ENCODE measurements at regions not wholly inside any gene's neighbourhood (a gene's known extent, or its start where the extent isn't known, plus 50 kb on each side); places are given as distances from the start of the nearest gene placed in this dataset.

- no peak overlapping the region for H3K27ac ChIP-seq (ENCODE audit: insufficient read depth, low read length, poor library complexity, severe bottlenecking)
- H3K27ac Mint-ChIP-seq, result no peak overlapping the region
- no peaks in the 10 kb centered on the region for H3K27me3 ChIP-seq (ENCODE audit: control insufficient read depth, insufficient read depth, low read length)
- peaks cover 0 to 8% (median 4%) of the 10 kb centered on the region in 7 donors for H3K9me3 Mint-ChIP-seq
- no peak for ATAC-seq (ENCODE audit: low read depth in 2 of 2)
- peaks cover 6 to 22% (median 12%) of the 10 kb centered on the region in 4 donors for H3K4me1 Mint-ChIP-seq
- H3K4me3 Mint-ChIP-seq, result no peak overlapping the region
- no peaks in the 10 kb centered on the region for H3K36me3 ChIP-seq (ENCODE audit: control insufficient read depth, insufficient read depth, low read length)
- no peak overlapping the region for H3K4me3 ChIP-seq (ENCODE audit: low read depth, low read length)
- peaks cover 0 to 8% of the 10 kb centered on the region in 2 experiments for H3K9me3 ChIP-seq (ENCODE audit: control insufficient read depth in 2 of 2, low read length in 2 of 2)
- no peaks in the 10 kb centered on the region for H3K4me1 ChIP-seq (ENCODE audit: control insufficient read depth, insufficient read depth, low read length, poor library complexity, severe bottlenecking)
- H3K36me3 Mint-ChIP-seq, result no peaks in the 10 kb centered on the region
- H3K27me3 Mint-ChIP-seq, result no peaks in the 10 kb centered on the region
- peak in 1 of 3 donors; percentile 25 for DNase-seq
Observed at GRCh38 chr3:106251160-106251892, 382.5 kb upstream of the CBLB start.

DNA sequence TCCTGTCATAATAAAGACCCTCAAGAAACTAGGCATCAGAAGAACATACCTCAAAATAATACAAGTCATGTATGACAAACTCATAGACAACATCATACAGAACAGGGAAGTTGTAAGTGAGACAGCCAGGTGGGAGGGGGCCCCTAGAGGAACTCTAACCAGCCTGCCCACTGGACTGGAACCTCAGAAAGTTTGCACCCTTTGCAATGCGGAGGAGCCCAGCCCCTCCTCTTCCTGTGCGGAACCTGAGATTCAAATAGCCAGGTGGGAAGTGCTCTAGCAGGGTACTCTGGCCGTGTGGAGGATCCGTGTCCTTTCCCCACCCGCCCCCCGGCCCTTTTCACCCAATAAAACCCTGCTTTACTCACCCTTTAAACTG lies 387.0 kb upstream of the CBLB start:
- Mint-ChIP-seq H3K27ac (no peak overlapping the region), H3K4me1 (peaks cover 0 to 7% (median 2%) of the 10 kb centered on the region in 4 donors), H3K4me3 (no peak overlapping the region), H3K9me3 (peaks cover 0 to 7% (median 2%) of the 10 kb centered on the region in 7 donors), H3K36me3 (no peaks in the 10 kb centered on the region), H3K27me3 (no peaks in the 10 kb centered on the region)
- DNase-seq (no peak), ATAC-seq (ENCODE audit: low read depth in 2 of 2) (peak in 1 of 2 donors; percentile 58)
- H3K9me3 ChIP-seq (ENCODE audit: control insufficient read depth in 2 of 2, low read length in 2 of 2), result peaks cover 0 to 6% of the 10 kb centered on the region in 2 experiments
- H3K4me1 ChIP-seq (ENCODE audit: control insufficient read depth, insufficient read depth, low read length, poor library complexity, severe bottlenecking), result no peaks in the 10 kb centered on the region
- no peak overlapping the region for H3K27ac ChIP-seq (ENCODE audit: insufficient read depth, low read length, poor library complexity, severe bottlenecking)
- no peaks in the 10 kb centered on the region for H3K36me3 ChIP-seq (ENCODE audit: control insufficient read depth, insufficient read depth, low read length)
- no peak overlapping the region for H3K4me3 ChIP-seq (ENCODE audit: low read depth, low read length)
- no peaks in the 10 kb centered on the region for H3K27me3 ChIP-seq (ENCODE audit: control insufficient read depth, insufficient read depth, low read length)

DNA sequence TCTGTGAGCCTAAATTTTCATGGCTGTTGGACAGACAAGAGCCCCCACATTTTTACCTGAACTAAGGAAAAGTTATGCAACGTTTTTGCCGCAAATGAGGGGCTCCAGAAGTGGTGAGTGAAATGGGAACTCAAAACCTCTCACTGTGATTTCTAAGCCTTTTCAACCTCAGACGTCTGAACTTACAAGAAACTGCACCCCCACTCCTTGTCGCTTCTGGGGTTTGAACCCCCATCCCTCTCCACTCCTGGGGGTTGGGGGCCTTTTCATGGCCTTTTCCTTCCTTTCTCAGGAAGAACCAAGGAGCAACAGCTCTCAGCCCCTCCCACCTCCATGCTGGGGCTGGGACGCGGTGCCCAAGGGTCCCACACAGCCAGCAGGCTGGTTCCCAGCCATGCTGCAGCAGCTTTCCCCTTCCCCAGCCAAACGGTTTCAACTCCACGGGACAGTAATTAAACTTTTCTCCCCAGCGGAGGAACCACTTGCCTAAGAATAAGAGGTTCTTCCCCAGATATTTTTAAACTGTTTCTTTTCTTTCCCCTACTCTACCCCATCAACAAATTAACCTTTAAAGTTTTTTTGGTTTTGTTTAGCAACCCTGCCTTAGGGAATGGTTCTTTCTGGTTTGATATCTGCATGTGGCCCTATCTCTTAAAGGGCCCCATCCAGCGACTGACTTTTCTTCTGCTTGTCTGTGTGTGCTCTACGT lies 387.6 kb upstream of the CBLB start:
- H3K27ac Mint-ChIP-seq, result no peak overlapping the region
- DNase-seq (no peak), ATAC-seq (ENCODE audit: low read depth in 2 of 2) (no peak)
- Histone ChIP-seq H3K36me3 (ENCODE audit: control insufficient read depth, insufficient read depth, low read length) (no peaks in the 10 kb centered on the region), H3K27me3 (ENCODE audit: control insufficient read depth, insufficient read depth, low read length) (no peaks in the 10 kb centered on the region), H3K27ac (ENCODE audit: insufficient read depth, low read length, poor library complexity, severe bottlenecking) (no peak overlapping the region), H3K4me3 (ENCODE audit: low read depth, low read length) (no peak overlapping the region), H3K4me1 (ENCODE audit: control insufficient read depth, insufficient read depth, low read length, poor library complexity, severe bottlenecking) (no peaks in the 10 kb centered on the region), H3K9me3 (ENCODE audit: control insufficient read depth in 2 of 2, low read length in 2 of 2) (peaks cover 0 to under 1% of the 10 kb centered on the region in 2 experiments)
- H3K4me1 Mint-ChIP-seq, result peaks cover 0 to 7% (median 0%) of the 10 kb centered on the region in 4 donors
- no peaks in the 10 kb centered on the region for H3K36me3 Mint-ChIP-seq
- H3K4me3 Mint-ChIP-seq, result no peak overlapping the region
- H3K9me3 Mint-ChIP-seq, result peaks cover 0 to 5% (median 2%) of the 10 kb centered on the region in 7 donors
- no peaks in the 10 kb centered on the region for H3K27me3 Mint-ChIP-seq

DNA sequence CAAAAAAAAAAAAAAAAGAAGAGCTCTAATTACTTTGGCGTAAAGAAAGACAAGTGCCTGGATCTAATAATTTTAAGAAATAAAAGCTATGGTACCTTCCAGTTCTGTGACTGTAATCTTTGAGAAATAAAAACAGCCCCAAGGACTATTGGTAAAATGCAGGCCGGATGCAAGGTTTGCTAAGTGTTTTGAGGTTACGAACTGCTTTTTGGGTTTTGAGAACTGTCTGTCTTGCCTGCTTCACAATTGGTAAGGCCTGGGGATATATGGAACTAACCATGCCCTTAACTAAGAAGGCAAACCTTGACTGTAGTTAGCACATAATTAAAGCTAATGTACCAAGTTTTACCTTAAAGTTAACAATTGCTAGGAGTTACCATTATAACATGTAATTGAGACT lies 388.4 kb upstream of the CBLB start:
- Histone ChIP-seq H3K36me3 (ENCODE audit: control insufficient read depth, insufficient read depth, low read length) (no peaks in the 10 kb centered on the region), H3K4me3 (ENCODE audit: low read depth, low read length) (no peak overlapping the region), H3K4me1 (ENCODE audit: control insufficient read depth, insufficient read depth, low read length, poor library complexity, severe bottlenecking) (no peaks in the 10 kb centered on the region), H3K27ac (ENCODE audit: insufficient read depth, low read length, poor library complexity, severe bottlenecking) (no peak overlapping the region), H3K9me3 (ENCODE audit: control insufficient read depth in 2 of 2, low read length in 2 of 2) (no peaks in the 10 kb centered on the region), H3K27me3 (ENCODE audit: control insufficient read depth, insufficient read depth, low read length) (no peaks in the 10 kb centered on the region)
- H3K27ac Mint-ChIP-seq, result no peak overlapping the region
- ATAC-seq (ENCODE audit: low read depth in 2 of 2) (no peak), DNase-seq (no peak)
- peaks cover 0 to 3% (median 0%) of the 10 kb centered on the region in 7 donors for H3K9me3 Mint-ChIP-seq
- H3K27me3 Mint-ChIP-seq, result no peaks in the 10 kb centered on the region
- no peak overlapping the region for H3K4me3 Mint-ChIP-seq
- H3K36me3 Mint-ChIP-seq, result no peaks in the 10 kb centered on the region
- H3K4me1 Mint-ChIP-seq, result peaks cover 0 to 7% (median 3%) of the 10 kb centered on the region in 4 donors

DNA sequence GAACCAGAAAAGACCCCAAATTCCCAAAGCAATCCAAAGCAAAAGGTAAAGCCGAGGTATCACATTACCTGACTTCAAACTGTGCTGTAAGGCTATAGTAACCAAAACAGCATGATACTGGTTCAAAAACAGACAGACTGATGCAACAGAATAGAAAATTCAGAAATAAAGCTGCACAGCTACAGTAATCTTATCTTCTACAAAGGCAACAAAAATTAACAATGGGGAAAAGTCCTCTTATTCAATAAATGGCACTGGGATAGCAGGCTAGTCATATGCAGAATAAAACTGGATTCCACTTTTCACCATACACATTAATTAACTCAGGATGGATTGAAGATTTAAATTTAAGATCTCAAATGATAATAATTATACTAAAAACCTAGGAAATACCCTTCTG lies 392.6 kb upstream of the CBLB start:
- ATAC-seq (ENCODE audit: low read depth in 2 of 2) (no peak), DNase-seq (no peak)
- Mint-ChIP-seq H3K4me1 (peaks cover 0 to 4% (median 1%) of the 10 kb centered on the region in 4 donors), H3K9me3 (peaks cover 0 to 4% (median 0%) of the 10 kb centered on the region in 7 donors), H3K27me3 (no peaks in the 10 kb centered on the region), H3K27ac (no peak overlapping the region), H3K36me3 (no peaks in the 10 kb centered on the region), H3K4me3 (no peak overlapping the region)
- Histone ChIP-seq H3K36me3 (ENCODE audit: control insufficient read depth, insufficient read depth, low read length) (no peaks in the 10 kb centered on the region), H3K4me3 (ENCODE audit: low read depth, low read length) (no peak overlapping the region), H3K27ac (ENCODE audit: insufficient read depth, low read length, poor library complexity, severe bottlenecking) (no peak overlapping the region), H3K4me1 (ENCODE audit: control insufficient read depth, insufficient read depth, low read length, poor library complexity, severe bottlenecking) (no peaks in the 10 kb centered on the region), H3K27me3 (ENCODE audit: control insufficient read depth, insufficient read depth, low read length) (no peaks in the 10 kb centered on the region), H3K9me3 (ENCODE audit: control insufficient read depth in 2 of 2, low read length in 2 of 2) (no peaks in the 10 kb centered on the region)

- Histone ChIP-seq H3K27me3 (ENCODE audit: control insufficient read depth, insufficient read depth, low read length) (no peaks in the 10 kb centered on the region), H3K9me3 (ENCODE audit: control insufficient read depth in 2 of 2, low read length in 2 of 2) (no peaks in the 10 kb centered on the region), H3K4me1 (ENCODE audit: control insufficient read depth, insufficient read depth, low read length, poor library complexity, severe bottlenecking) (no peaks in the 10 kb centered on the region), H3K4me3 (ENCODE audit: low read depth, low read length) (no peak overlapping the region), H3K27ac (ENCODE audit: insufficient read depth, low read length, poor library complexity, severe bottlenecking) (no peak overlapping the region), H3K36me3 (ENCODE audit: control insufficient read depth, insufficient read depth, low read length) (no peaks in the 10 kb centered on the region)
- DNase-seq, result peak in 1 of 3 donors; percentile 16
- Mint-ChIP-seq H3K4me1 (peaks cover 0 to 4% (median 1%) of the 10 kb centered on the region in 4 donors), H3K9me3 (peaks cover 0 to 4% (median 0%) of the 10 kb centered on the region in 7 donors), H3K4me3 (no peak overlapping the region), H3K36me3 (no peaks in the 10 kb centered on the region), H3K27ac (peak overlapping the region in 1 of 3 donors; percentile 72), H3K27me3 (no peaks in the 10 kb centered on the region)
- no peak for ATAC-seq (ENCODE audit: low read depth in 2 of 2)
Observed at GRCh38 chr3:106261915-106262683, 393.3 kb upstream of the CBLB start.

GRCh38 chr3:106263011-106263410 lies 394.2 kb upstream of the CBLB start:
- H3K4me1 Mint-ChIP-seq, result peaks cover 0 to 4% (median 1%) of the 10 kb centered on the region in 4 donors
- no peaks in the 10 kb centered on the region for H3K36me3 Mint-ChIP-seq
- Histone ChIP-seq H3K4me3 (ENCODE audit: low read depth, low read length) (no peak overlapping the region), H3K9me3 (ENCODE audit: control insufficient read depth in 2 of 2, low read length in 2 of 2) (no peaks in the 10 kb centered on the region), H3K27me3 (ENCODE audit: control insufficient read depth, insufficient read depth, low read length) (no peaks in the 10 kb centered on the region), H3K36me3 (ENCODE audit: control insufficient read depth, insufficient read depth, low read length) (no peaks in the 10 kb centered on the region), H3K27ac (ENCODE audit: insufficient read depth, low read length, poor library complexity, severe bottlenecking) (no peak overlapping the region), H3K4me1 (ENCODE audit: control insufficient read depth, insufficient read depth, low read length, poor library complexity, severe bottlenecking) (no peaks in the 10 kb centered on the region)
- DNase-seq, result no peak
- peaks cover 0 to 4% (median 0%) of the 10 kb centered on the region in 7 donors for H3K9me3 Mint-ChIP-seq
- no peak for ATAC-seq (ENCODE audit: low read depth in 2 of 2)
- H3K27ac Mint-ChIP-seq, result peak overlapping the region in 1 of 3 donors; percentile 20
- no peaks in the 10 kb centered on the region for H3K27me3 Mint-ChIP-seq
- no peak overlapping the region for H3K4me3 Mint-ChIP-seq
